ENCODE measurements at regions not wholly inside any gene's neighbourhood (a gene's known extent, or its start where the extent isn't known, plus 50 kb on each side); places are given as distances from the start of the nearest gene placed in this dataset.
"Not testable (repeated sequence)": the region's sequence is repeated elsewhere in the genome, so short reads cannot be mapped to it uniquely, and the experiment has no call there.

- no peak overlapping the region for H3K4me3 ChIP-seq
- no peak for DNase-seq
- no peaks in the 10 kb centered on the region for H3K36me3 ChIP-seq (ENCODE audit: insufficient read depth in 1 of 2, low read depth in 1 of 2)
- H3K9me3 ChIP-seq: no peaks in the 10 kb centered on the region
- H3K4me1 ChIP-seq: no peaks in the 10 kb centered on the region
- intact Hi-C loops (cut with DNase I): no loop called here
- 45 to 66% (median 60%) methylated on average over 5 of the region's 5 CpGs for WGBS, 3 donors
- no peak for TF ChIP-seq CTCF (IDR thresholded peaks at IDR 0.05)
- no peak for ATAC-seq
- no peaks in the 10 kb centered on the region for H3K27me3 ChIP-seq (ENCODE audit: insufficient read depth in 3 of 3, low read length in 2 of 3)
- no peak overlapping the region for H3K27ac ChIP-seq
These were observed 125.7 kb upstream of the NDST3 start for GRCh38 chr4:117908306-117909207.

- WGBS, 3 donors: 65 to 79% (median 77%) methylated on average over 4 of the region's 4 CpGs
These were observed 117.6 kb upstream of the NDST3 start for GRCh38 chr4:117916728-117917127.

GRCh38 chr4:117922311-117922710 is 112.0 kb upstream of the NDST3 start:
- H3K4me3 ChIP-seq; DNase-seq; intact Hi-C loops (cut with DNase I); H3K27ac ChIP-seq; H3K36me3 ChIP-seq (ENCODE audit: insufficient read depth in 1 of 2, low read depth in 1 of 2); ATAC-seq; H3K27me3 ChIP-seq (ENCODE audit: insufficient read depth in 3 of 3, low read length in 2 of 3); H3K9me3 ChIP-seq; H3K4me1 ChIP-seq: not testable (repeated sequence)
- 67 to 74% (median 71%) methylated on average over 7 to 9 of the region's 9 CpGs for WGBS, 3 donors

More at GRCh38 chr4:117916728-117917127, 117.6 kb upstream of the NDST3 start:
- no peak for TF ChIP-seq CTCF (IDR thresholded peaks at IDR 0.05)
- no peak for ATAC-seq
- Histone ChIP-seq H3K27ac (no peak overlapping the region), H3K4me3 (no peak overlapping the region), H3K27me3 (ENCODE audit: insufficient read depth in 3 of 3, low read length in 2 of 3) (no peaks in the 10 kb centered on the region), H3K4me1 (no peaks in the 10 kb centered on the region), H3K36me3 (ENCODE audit: insufficient read depth in 1 of 2, low read depth in 1 of 2) (no peaks in the 10 kb centered on the region), H3K9me3 (no peaks in the 10 kb centered on the region)
- DNase-seq: no peak
- intact Hi-C loops (cut with DNase I): no loop called here

GRCh38 chr4:117927823-117928222 is 106.5 kb upstream of the NDST3 start:
- H3K27ac ChIP-seq: not testable (repeated sequence)
- 79 to 92% (median 87%) methylated on average over 2 of the region's 2 CpGs for WGBS, 3 donors

GRCh38 chr4:117941611-117942010 is 92.7 kb upstream of the NDST3 start:
- TF ChIP-seq CTCF (IDR thresholded peaks at IDR 0.05): no peak
- no peaks in the 10 kb centered on the region for H3K4me1 ChIP-seq
- H3K27ac ChIP-seq: no peak overlapping the region
- DNase-seq (no peak), ATAC-seq (no peak)
- H3K27me3 ChIP-seq (ENCODE audit: insufficient read depth in 3 of 3, low read length in 2 of 3): no peaks in the 10 kb centered on the region
- H3K4me3 ChIP-seq: no peak overlapping the region
- intact Hi-C loops (cut with DNase I): no loop called here
- no peaks in the 10 kb centered on the region for H3K9me3 ChIP-seq
- 24 to 33% (median 30%) methylated on average over 5 of the region's 5 CpGs for WGBS, 3 donors
- H3K36me3 ChIP-seq (ENCODE audit: insufficient read depth in 1 of 2, low read depth in 1 of 2): no peaks in the 10 kb centered on the region

More at GRCh38 chr4:117927823-117928222, 106.5 kb upstream of the NDST3 start:
- H3K4me3 ChIP-seq; ATAC-seq; H3K9me3 ChIP-seq; DNase-seq; intact Hi-C loops (cut with DNase I); H3K4me1 ChIP-seq; H3K36me3 ChIP-seq (ENCODE audit: insufficient read depth in 1 of 2, low read depth in 1 of 2); H3K27me3 ChIP-seq (ENCODE audit: insufficient read depth in 3 of 3, low read length in 2 of 3): not testable (repeated sequence)
